ENCODE measurements at regions not wholly inside any gene's neighbourhood (a gene's known extent, or its start where the extent isn't known, plus 50 kb on each side); places are given as distances from the start of the nearest gene placed in this dataset.

- TF ChIP-seq, protein P1, sequence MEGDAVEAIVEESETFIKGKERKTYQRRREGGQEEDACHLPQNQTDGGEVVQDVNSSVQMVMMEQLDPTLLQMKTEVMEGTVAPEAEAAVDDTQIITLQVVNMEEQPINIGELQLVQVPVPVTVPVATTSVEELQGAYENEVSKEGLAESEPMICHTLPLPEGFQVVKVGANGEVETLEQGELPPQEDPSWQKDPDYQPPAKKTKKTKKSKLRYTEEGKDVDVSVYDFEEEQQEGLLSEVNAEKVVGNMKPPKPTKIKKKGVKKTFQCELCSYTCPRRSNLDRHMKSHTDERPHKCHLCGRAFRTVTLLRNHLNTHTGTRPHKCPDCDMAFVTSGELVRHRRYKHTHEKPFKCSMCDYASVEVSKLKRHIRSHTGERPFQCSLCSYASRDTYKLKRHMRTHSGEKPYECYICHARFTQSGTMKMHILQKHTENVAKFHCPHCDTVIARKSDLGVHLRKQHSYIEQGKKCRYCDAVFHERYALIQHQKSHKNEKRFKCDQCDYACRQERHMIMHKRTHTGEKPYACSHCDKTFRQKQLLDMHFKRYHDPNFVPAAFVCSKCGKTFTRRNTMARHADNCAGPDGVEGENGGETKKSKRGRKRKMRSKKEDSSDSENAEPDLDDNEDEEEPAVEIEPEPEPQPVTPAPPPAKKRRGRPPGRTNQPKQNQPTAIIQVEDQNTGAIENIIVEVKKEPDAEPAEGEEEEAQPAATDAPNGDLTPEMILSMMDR (IDR thresholded peaks at IDR 0.05 in 4 of 5, conservative IDR thresholded peaks at IDR 0.05 in 1 of 5), result no peak
- no peak for TF ChIP-seq POLR2A (IDR thresholded peaks at IDR 0.05)
Measured at GRCh38 chr1:87786861-87787545, 458.3 kb downstream of the LMO4 start.

Data from gastrocnemius medialis (tissue), 4 donors.